ENCODE measurements at regions not wholly inside any gene's neighbourhood (a gene's known extent, or its start where the extent isn't known, plus 50 kb on each side); places are given as distances from the start of the nearest gene placed in this dataset.
A peak's percentile ranks its signal among the peaks of the same experiment; 100 is the strongest.

GRCh38 chr11:110883256-110883655 is 171.0 kb upstream of the ARHGAP20 start:
- peaks cover 0 to 5% of the 10 kb centered on the region in 2 donors for H3K4me1 ChIP-seq
- H3K36me3 ChIP-seq: no peaks in the 10 kb centered on the region
- no peak for DNase-seq
- H3K4me3 ChIP-seq: no peak overlapping the region
- no peak overlapping the region for H3K27ac ChIP-seq
- H3K9me3 ChIP-seq: no peaks in the 10 kb centered on the region
- no peaks in the 10 kb centered on the region for H3K27me3 ChIP-seq
- intact Hi-C loops (cut with DNase I; ENCODE audit: low total_unique reads): no loop called here
- in situ Hi-C loops (cut with MboI; ENCODE audit: low sequenced_read_pairs in 4 of 4): no loop called here
- ATAC-seq: no peak
- TF ChIP-seq CTCF (IDR thresholded peaks at IDR 0.05 in 4 of 5, conservative IDR thresholded peaks at IDR 0.05 in 1 of 5) (no peak), POLR2A (IDR thresholded peaks at IDR 0.05) (no peak)

- H3K36me3 ChIP-seq: no peaks in the 10 kb centered on the region
- no peaks in the 10 kb centered on the region for H3K27me3 ChIP-seq
- no peak for TF ChIP-seq POLR2A (IDR thresholded peaks at IDR 0.05)
- TF ChIP-seq CTCF (IDR thresholded peaks at IDR 0.05 in 4 of 5, conservative IDR thresholded peaks at IDR 0.05 in 1 of 5): no peak
- in situ Hi-C loops (cut with MboI; ENCODE audit: low sequenced_read_pairs in 4 of 4) (no loop called here), intact Hi-C loops (cut with DNase I; ENCODE audit: low total_unique reads) (no loop called here)
- H3K4me1 ChIP-seq: no peaks in the 10 kb centered on the region
- H3K9me3 ChIP-seq: no peaks in the 10 kb centered on the region
- H3K27ac ChIP-seq: no peak overlapping the region
- DNase-seq (no peak), ATAC-seq (peak in 1 of 2 donors; percentile 33)
- no peak overlapping the region for H3K4me3 ChIP-seq
These were observed 166.3 kb upstream of the ARHGAP20 start for GRCh38 chr11:110878513-110878912.

- H3K9me3 ChIP-seq: no peaks in the 10 kb centered on the region
- no peaks in the 10 kb centered on the region for H3K36me3 ChIP-seq
- H3K4me3 ChIP-seq: no peak overlapping the region
- no peak for TF ChIP-seq POLR2A (IDR thresholded peaks at IDR 0.05)
- TF ChIP-seq CTCF (IDR thresholded peaks at IDR 0.05 in 4 of 5, conservative IDR thresholded peaks at IDR 0.05 in 1 of 5): no peak
- ATAC-seq (no peak), DNase-seq (no peak)
- no peaks in the 10 kb centered on the region for H3K27me3 ChIP-seq
- no peaks in the 10 kb centered on the region for H3K4me1 ChIP-seq
- intact Hi-C loops (cut with DNase I; ENCODE audit: low total_unique reads): no loop called here
- H3K27ac ChIP-seq: no peak overlapping the region
- in situ Hi-C loops (cut with MboI; ENCODE audit: low sequenced_read_pairs in 4 of 4): no loop called here
These were observed 162.3 kb upstream of the ARHGAP20 start for GRCh38 chr11:110874437-110875030.

GRCh38 chr11:110873975-110874374 is 161.7 kb upstream of the ARHGAP20 start:
- no peaks in the 10 kb centered on the region for H3K36me3 ChIP-seq
- H3K4me3 ChIP-seq: no peak overlapping the region
- in situ Hi-C loops (cut with MboI; ENCODE audit: low sequenced_read_pairs in 4 of 4): no loop called here
- H3K9me3 ChIP-seq: no peaks in the 10 kb centered on the region
- TF ChIP-seq CTCF (IDR thresholded peaks at IDR 0.05 in 4 of 5, conservative IDR thresholded peaks at IDR 0.05 in 1 of 5) (no peak), POLR2A (IDR thresholded peaks at IDR 0.05) (no peak)
- no peaks in the 10 kb centered on the region for H3K27me3 ChIP-seq
- no peaks in the 10 kb centered on the region for H3K4me1 ChIP-seq
- no peak overlapping the region for H3K27ac ChIP-seq
- intact Hi-C loops (cut with DNase I; ENCODE audit: low total_unique reads): no loop called here
- no peak for DNase-seq
- no peak for ATAC-seq
